Kidney epithelial cell (primary cell): ENCODE measurements at regions not wholly inside any gene's neighbourhood (a gene's known extent, or its start where the extent isn't known, plus 50 kb on each side); places are given as distances from the start of the nearest gene placed in this dataset.

Experiments
- DNase-seq: peaks from one replicate; pipeline ENCODE4 v3.0.0-alpha.2; 2010; ENCODE audit warnings: low read depth
- H3K27me3 ChIP-seq: 2 replicates; pipeline ENCODE4 v1.6.0; 2011; ENCODE audit warnings: low read length; ENCODE audit not compliant: control insufficient read depth, insufficient read depth
- H3K36me3 ChIP-seq: 2 replicates; pipeline ENCODE4 v1.5.1; 2011; ENCODE audit warnings: low read length; ENCODE audit not compliant: control insufficient read depth, insufficient read depth
- H3K4me3 ChIP-seq: 2 replicates; pipeline ENCODE4 v1.5.1; 2011; ENCODE audit warnings: low read depth, mild to moderate bottlenecking, control low read depth, low read length
- CTCF ChIP-seq: IDR thresholded peaks from 2 replicates; pipeline ENCODE4 v1.5.1; 2011; ENCODE audit warnings: mild to moderate bottlenecking, moderate library complexity, low read length, control low read depth, inconsistent platforms; ENCODE audit not compliant: insufficient read depth, poor library complexity, severe bottlenecking

GRCh38 chr1:162939035-162939434, 78.1 kb upstream of the CCDC190 start:
- no peak overlapping the region for H3K4me3 ChIP-seq
- no peak for TF ChIP-seq CTCF

GRCh38 chr1:162937716-162938395, 76.9 kb upstream of the CCDC190 start:
- Histone ChIP-seq H3K36me3 (no peaks in the 10 kb centered on the region), H3K27me3 (no peaks in the 10 kb centered on the region), H3K4me3 (no peak overlapping the region)
- TF ChIP-seq CTCF = no peak
- DNase-seq = no peak

More at GRCh38 chr1:162939035-162939434, 78.1 kb upstream of the CCDC190 start:
- no peaks in the 10 kb centered on the region for H3K36me3 ChIP-seq
- H3K27me3 ChIP-seq = no peaks in the 10 kb centered on the region
- no peak for DNase-seq

- Histone ChIP-seq H3K4me3 (no peak overlapping the region), H3K27me3 (no peaks in the 10 kb centered on the region), H3K36me3 (no peaks in the 10 kb centered on the region)
- DNase-seq = no peak
- no peak for TF ChIP-seq CTCF
Observed at GRCh38 chr1:162930976-162931560, 70.1 kb upstream of the CCDC190 start.

GRCh38 chr1:162930532-162930931, 69.6 kb upstream of the CCDC190 start:
- Histone ChIP-seq H3K36me3 (no peaks in the 10 kb centered on the region), H3K4me3 (no peak overlapping the region), H3K27me3 (no peaks in the 10 kb centered on the region)
- TF ChIP-seq CTCF = no peak
- DNase-seq = no peak

- no peaks in the 10 kb centered on the region for H3K27me3 ChIP-seq
- no peak for DNase-seq
- TF ChIP-seq CTCF = no peak
Observed at GRCh38 chr1:162929177-162929576, 68.2 kb upstream of the CCDC190 start.

GRCh38 chr1:162928141-162928540, 67.2 kb upstream of the CCDC190 start:
- TF ChIP-seq CTCF = no peak
- no peak for DNase-seq
- Histone ChIP-seq H3K4me3 (no peak overlapping the region), H3K27me3 (no peaks in the 10 kb centered on the region), H3K36me3 (no peaks in the 10 kb centered on the region)

More at GRCh38 chr1:162929177-162929576, 68.2 kb upstream of the CCDC190 start:
- no peak overlapping the region for H3K4me3 ChIP-seq
- no peaks in the 10 kb centered on the region for H3K36me3 ChIP-seq
